ENCODE measurements at regions not wholly inside any gene's neighbourhood (a gene's known extent, or its start where the extent isn't known, plus 50 kb on each side); places are given as distances from the start of the nearest gene placed in this dataset.

GRCh38 chr10:108662975-108663374 is 1260.3 kb downstream of the XPNPEP1 start:
- H3K9me3 Mint-ChIP-seq = peaks cover 5% of the 10 kb centered on the region
- H3K36me3 Mint-ChIP-seq = no peaks in the 10 kb centered on the region
- H3K4me3 Mint-ChIP-seq = no peak overlapping the region

DNA sequence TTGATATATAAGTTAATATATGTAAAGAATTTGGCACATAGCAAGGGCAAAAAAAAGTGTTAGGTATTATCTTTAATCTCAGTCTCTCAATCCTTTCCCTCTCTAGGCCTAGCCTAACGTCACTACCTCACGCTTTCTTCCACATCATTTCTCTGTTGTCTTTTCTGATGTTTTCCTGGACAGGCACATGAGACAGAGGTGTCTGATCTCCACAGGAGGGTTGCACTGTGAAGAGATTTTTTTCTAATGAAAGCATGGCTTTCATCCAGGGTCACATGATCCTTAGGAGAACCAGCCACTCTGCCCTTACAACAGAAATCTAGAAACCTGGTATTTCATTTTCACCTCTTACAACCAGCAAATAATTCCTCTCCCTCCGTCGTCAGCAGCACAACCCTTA is 1268.3 kb downstream of the XPNPEP1 start:
- H3K4me3 Mint-ChIP-seq = no peak overlapping the region
- ATAC-seq (ENCODE audit: low read depth) = no peak
- H3K27me3 Mint-ChIP-seq = no peaks in the 10 kb centered on the region
- POLR2A ChIA-PET = no interaction called here
- H3K27ac Mint-ChIP-seq = no peak overlapping the region
- no peaks in the 10 kb centered on the region for H3K4me1 Mint-ChIP-seq
- no peaks in the 10 kb centered on the region for H3K36me3 Mint-ChIP-seq
- DNase-seq = no peak
- H3K9me3 Mint-ChIP-seq = peaks cover 4% of the 10 kb centered on the region

More at GRCh38 chr10:108662975-108663374, 1260.3 kb downstream of the XPNPEP1 start:
- no peak for ATAC-seq (ENCODE audit: low read depth)
- Mint-ChIP-seq H3K4me1 (no peaks in the 10 kb centered on the region), H3K27ac (no peak overlapping the region), H3K27me3 (no peaks in the 10 kb centered on the region)
- no peak for DNase-seq
- POLR2A ChIA-PET = no interaction called here

DNA sequence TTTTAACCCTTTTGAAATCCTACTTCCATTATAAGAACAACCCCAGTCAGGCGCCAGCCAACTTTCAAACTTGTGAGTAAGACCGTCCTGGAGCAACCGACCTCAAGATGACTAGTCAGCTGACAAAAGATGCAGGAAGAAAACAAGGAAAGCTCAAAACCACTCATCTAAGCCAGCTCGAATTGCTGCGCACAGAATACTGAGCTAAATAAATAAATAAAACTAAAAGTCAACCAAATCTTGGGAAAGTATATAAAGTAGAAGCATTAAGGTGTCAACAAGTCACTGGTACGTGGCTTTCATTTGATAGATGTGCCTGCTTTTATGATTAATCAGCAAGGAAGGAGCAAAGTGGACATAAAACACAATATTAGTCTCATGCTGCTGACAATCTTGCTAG is 1269.8 kb downstream of the XPNPEP1 start:
- Mint-ChIP-seq H3K9me3 (peaks cover 2% of the 10 kb centered on the region), H3K27ac (no peak overlapping the region), H3K27me3 (no peaks in the 10 kb centered on the region), H3K4me3 (no peak overlapping the region), H3K36me3 (no peaks in the 10 kb centered on the region), H3K4me1 (no peaks in the 10 kb centered on the region)
- no peak for DNase-seq
- POLR2A ChIA-PET = no interaction called here
- ATAC-seq (ENCODE audit: low read depth) = no peak

GRCh38 chr10:108639010-108639409 is 1284.3 kb downstream of the XPNPEP1 start:
- H3K4me1 Mint-ChIP-seq = no peaks in the 10 kb centered on the region
- POLR2A ChIA-PET = no interaction called here
- no peak for DNase-seq

GRCh38 chr10:108638225-108638624 is 1285.1 kb downstream of the XPNPEP1 start:
- Mint-ChIP-seq H3K4me3 (no peak overlapping the region), H3K36me3 (no peaks in the 10 kb centered on the region), H3K27me3 (no peaks in the 10 kb centered on the region), H3K9me3 (peaks cover 1% of the 10 kb centered on the region), H3K4me1 (no peaks in the 10 kb centered on the region), H3K27ac (no peak overlapping the region)
- POLR2A ChIA-PET = no interaction called here
- no peak for ATAC-seq (ENCODE audit: low read depth)
- no peak for DNase-seq

More at GRCh38 chr10:108639010-108639409, 1284.3 kb downstream of the XPNPEP1 start:
- no peak for ATAC-seq (ENCODE audit: low read depth)
- no peaks in the 10 kb centered on the region for H3K27me3 Mint-ChIP-seq
- H3K4me3 Mint-ChIP-seq = no peak overlapping the region
- peaks cover 3% of the 10 kb centered on the region for H3K9me3 Mint-ChIP-seq
- H3K36me3 Mint-ChIP-seq = no peaks in the 10 kb centered on the region
- H3K27ac Mint-ChIP-seq = no peak overlapping the region

DNA sequence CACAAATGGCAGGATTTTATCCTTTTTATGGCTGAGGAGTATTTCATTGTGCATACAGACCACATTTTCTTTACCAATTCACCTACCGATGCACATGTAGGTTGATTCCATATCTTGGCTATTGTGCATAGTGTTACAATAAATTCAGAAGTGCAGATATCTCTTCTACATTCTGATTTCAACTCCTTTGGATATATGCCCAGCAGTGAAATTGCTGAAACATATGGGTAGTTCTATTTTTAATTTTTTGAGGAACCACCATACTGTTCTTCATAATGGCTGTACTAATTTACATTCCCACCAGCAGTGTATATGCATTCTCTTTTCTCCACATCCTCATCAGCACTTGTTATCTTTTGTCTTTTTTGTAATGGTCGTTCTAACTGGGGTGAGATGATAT is 1290.3 kb downstream of the XPNPEP1 start:
- POLR2A ChIA-PET = no interaction called here
- DNase-seq = no peak
- no peak for ATAC-seq (ENCODE audit: low read depth)
- H3K27me3 Mint-ChIP-seq = no peaks in the 10 kb centered on the region
- no peak overlapping the region for H3K27ac Mint-ChIP-seq
- no peaks in the 10 kb centered on the region for H3K4me1 Mint-ChIP-seq
- no peak overlapping the region for H3K4me3 Mint-ChIP-seq
- no peaks in the 10 kb centered on the region for H3K9me3 Mint-ChIP-seq
- H3K36me3 Mint-ChIP-seq = no peaks in the 10 kb centered on the region

- no peaks in the 10 kb centered on the region for H3K9me3 Mint-ChIP-seq
- no peaks in the 10 kb centered on the region for H3K36me3 Mint-ChIP-seq
- no peak overlapping the region for H3K4me3 Mint-ChIP-seq
- no peak for ATAC-seq (ENCODE audit: low read depth)
- POLR2A ChIA-PET = no interaction called here
- DNase-seq = no peak
- H3K27me3 Mint-ChIP-seq = no peaks in the 10 kb centered on the region
- H3K4me1 Mint-ChIP-seq = no peaks in the 10 kb centered on the region
- H3K27ac Mint-ChIP-seq = no peak overlapping the region
Observed at GRCh38 chr10:108632144-108632543, 1291.2 kb downstream of the XPNPEP1 start.

- POLR2A ChIA-PET = no interaction called here
- Mint-ChIP-seq H3K27ac (no peak overlapping the region), H3K36me3 (no peaks in the 10 kb centered on the region), H3K4me3 (no peak overlapping the region), H3K9me3 (no peaks in the 10 kb centered on the region), H3K27me3 (no peaks in the 10 kb centered on the region), H3K4me1 (no peaks in the 10 kb centered on the region)
- no peak for ATAC-seq (ENCODE audit: low read depth)
- DNase-seq = no peak
Observed at GRCh38 chr10:108631332-108631731, 1292.0 kb downstream of the XPNPEP1 start.

DNA sequence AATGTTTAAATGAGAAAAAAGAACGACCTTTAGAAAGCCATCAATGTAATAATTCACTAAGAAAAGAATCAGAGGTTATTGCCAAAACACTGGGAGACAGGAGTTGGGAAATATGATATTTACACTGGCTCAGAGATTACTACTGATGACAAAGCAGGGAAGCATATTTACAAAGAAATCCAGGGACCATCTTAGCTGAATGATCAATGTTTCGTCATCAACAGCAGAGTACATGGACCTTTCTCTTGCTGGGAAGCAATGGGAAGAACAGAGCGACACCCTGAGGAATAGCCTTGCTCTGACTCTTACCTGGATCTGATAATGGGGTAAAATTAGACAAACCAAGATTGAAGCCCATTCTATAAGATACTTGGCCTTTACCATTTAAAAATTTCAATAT is 1293.5 kb downstream of the XPNPEP1 start:
- POLR2A ChIA-PET = no interaction called here
- Mint-ChIP-seq H3K27me3 (no peaks in the 10 kb centered on the region), H3K9me3 (no peaks in the 10 kb centered on the region), H3K36me3 (no peaks in the 10 kb centered on the region), H3K4me3 (no peak overlapping the region), H3K27ac (no peak overlapping the region), H3K4me1 (no peaks in the 10 kb centered on the region)
- DNase-seq (no peak), ATAC-seq (ENCODE audit: low read depth) (no peak)

DNA sequence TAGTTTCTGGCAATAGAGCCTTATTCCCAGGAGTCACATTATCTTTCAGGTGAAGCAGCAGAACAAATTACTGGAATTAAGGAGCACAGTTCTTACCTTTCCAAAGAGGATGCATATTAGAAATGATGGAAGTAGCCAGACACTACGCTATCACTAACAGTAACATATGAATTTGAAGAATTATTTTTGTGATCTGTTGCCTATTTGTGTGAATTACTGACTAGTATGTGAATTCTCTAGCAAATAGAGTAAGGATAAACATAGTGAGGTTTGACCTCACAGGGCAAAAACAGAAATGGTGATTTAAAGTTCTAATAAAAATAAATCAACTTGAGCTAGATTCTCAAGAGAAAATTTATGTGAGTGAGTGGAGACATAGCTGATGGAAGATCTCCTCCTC is 1299.3 kb downstream of the XPNPEP1 start:
- ATAC-seq (ENCODE audit: low read depth) (no peak), DNase-seq (no peak)
- POLR2A ChIA-PET = no interaction called here
- H3K36me3 Mint-ChIP-seq = no peaks in the 10 kb centered on the region
- H3K27ac Mint-ChIP-seq = no peak overlapping the region
- H3K9me3 Mint-ChIP-seq = no peaks in the 10 kb centered on the region
- no peaks in the 10 kb centered on the region for H3K4me1 Mint-ChIP-seq
- H3K27me3 Mint-ChIP-seq = peaks cover 2% of the 10 kb centered on the region
- H3K4me3 Mint-ChIP-seq = no peak overlapping the region

DNA sequence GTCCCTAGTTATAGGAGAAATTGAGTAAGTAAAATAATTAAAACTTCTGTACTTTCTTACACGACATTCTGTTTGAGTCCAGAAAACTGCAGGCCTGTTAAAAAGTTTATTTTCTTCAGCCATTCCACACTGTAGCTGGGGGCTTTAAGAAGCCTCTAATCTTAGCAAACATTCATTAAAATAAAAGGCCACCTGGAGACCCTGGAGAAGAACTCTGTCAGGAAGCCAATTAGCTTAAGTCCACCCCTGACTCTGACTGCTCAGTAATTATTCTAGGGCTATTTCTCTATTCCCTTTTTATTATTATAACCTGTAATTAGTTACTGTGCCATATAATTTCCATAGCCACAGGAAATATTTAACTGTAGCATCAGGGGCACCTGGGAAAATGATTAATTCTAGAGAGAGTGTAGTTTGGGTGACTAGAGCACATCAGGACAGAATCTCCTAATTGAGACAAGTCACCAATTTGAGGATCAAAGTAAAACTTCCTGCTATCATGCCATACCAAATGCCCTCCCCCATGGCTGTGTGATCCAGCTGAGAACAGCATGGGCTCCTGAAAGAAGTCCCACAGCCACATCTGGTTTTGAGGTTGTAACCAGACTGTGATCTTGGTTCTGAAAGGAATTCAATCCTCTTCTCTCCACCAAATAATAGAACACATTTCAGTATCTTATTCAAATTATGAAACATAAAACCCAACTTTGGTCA is 1302.3 kb downstream of the XPNPEP1 start:
- DNase-seq (no peak), ATAC-seq (ENCODE audit: low read depth) (no peak)
- no peak overlapping the region for H3K4me3 Mint-ChIP-seq
- no peaks in the 10 kb centered on the region for H3K9me3 Mint-ChIP-seq
- POLR2A ChIA-PET = no interaction called here
- peaks cover 2% of the 10 kb centered on the region for H3K27me3 Mint-ChIP-seq
- no peaks in the 10 kb centered on the region for H3K36me3 Mint-ChIP-seq
- H3K27ac Mint-ChIP-seq = no peak overlapping the region
- H3K4me1 Mint-ChIP-seq = no peaks in the 10 kb centered on the region

DNA sequence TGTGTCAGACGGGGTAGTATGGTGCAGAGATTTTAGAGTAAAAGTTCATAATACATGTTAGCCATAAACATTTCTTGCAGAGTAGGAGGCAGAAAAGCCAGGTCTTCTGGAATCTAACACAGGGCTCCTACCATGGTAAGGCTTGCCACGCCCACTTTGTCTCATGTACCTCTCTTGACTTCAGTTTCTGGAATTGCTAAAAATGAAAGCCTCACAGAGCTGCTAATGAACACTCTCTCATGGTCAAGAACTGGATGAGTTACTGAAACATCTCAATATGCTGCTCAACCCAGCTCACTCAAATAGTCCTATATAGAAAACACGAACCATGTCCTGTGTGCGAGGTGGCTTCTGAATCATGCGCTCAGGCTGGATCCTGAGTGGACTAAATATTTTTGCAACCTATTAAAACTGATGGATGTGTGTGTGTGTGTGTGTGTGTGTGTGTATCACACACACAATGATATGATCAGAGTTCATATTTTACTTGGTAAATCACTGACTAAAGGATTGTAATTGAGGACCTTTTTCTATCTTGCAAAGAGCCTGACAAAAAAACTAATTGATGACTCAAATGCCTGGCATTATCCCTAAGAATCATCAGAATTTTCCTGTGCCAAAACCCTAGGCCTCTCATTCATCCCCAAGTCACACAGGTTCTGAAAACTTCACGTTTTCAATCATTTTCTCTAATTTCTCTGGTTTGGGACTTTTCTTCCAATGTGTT is 1306.6 kb downstream of the XPNPEP1 start:
- no peak overlapping the region for H3K27ac Mint-ChIP-seq
- ATAC-seq (ENCODE audit: low read depth) = no peak
- POLR2A ChIA-PET = no interaction called here
- no peak overlapping the region for H3K4me3 Mint-ChIP-seq
- peaks cover 2% of the 10 kb centered on the region for H3K27me3 Mint-ChIP-seq
- DNase-seq = no peak
- H3K36me3 Mint-ChIP-seq = no peaks in the 10 kb centered on the region
- no peaks in the 10 kb centered on the region for H3K4me1 Mint-ChIP-seq
- no peaks in the 10 kb centered on the region for H3K9me3 Mint-ChIP-seq

DNA sequence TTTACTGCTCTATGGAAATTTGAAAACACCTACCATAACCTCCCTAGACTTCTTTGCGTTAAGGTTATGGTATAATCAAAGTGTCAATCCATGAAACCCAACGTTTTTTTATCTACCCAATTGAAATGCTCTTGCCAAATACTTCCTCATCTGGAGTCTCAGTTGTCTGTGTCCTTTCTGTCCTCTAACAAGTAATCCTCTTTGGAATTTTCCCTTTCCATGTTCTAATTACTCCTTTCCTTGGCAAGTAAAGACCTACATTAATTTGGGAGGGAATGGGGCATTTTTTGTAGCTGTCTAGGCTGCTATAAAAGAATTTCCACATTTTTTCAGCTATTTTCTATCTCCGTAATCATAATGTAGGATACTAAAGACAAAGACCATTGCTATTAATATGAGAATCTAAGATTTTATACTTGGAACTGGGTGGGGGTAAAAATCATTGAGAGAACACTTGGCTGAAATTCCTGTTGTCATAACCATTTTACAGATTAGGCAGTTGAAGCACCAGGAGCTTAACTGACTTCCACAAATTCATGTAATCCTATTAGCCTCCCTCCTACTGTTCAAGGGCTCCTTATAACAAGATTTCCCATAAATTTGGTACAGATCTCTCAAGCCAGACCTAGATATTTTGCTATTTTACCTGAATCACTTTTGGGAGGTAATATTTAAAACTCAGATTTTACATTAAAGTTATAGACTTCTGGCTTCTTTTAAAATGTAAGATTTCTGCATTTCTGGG is 1307.6 kb downstream of the XPNPEP1 start:
- DNase-seq (no peak), ATAC-seq (ENCODE audit: low read depth) (no peak)
- H3K27ac Mint-ChIP-seq = no peak overlapping the region
- POLR2A ChIA-PET = no interaction called here
- H3K27me3 Mint-ChIP-seq = peaks cover 2% of the 10 kb centered on the region
- no peaks in the 10 kb centered on the region for H3K36me3 Mint-ChIP-seq
- no peaks in the 10 kb centered on the region for H3K4me1 Mint-ChIP-seq
- no peaks in the 10 kb centered on the region for H3K9me3 Mint-ChIP-seq
- H3K4me3 Mint-ChIP-seq = no peak overlapping the region

GRCh38 chr10:108612485-108612884 is 1310.8 kb downstream of the XPNPEP1 start:
- no peaks in the 10 kb centered on the region for H3K9me3 Mint-ChIP-seq
- no peaks in the 10 kb centered on the region for H3K4me1 Mint-ChIP-seq
- no peaks in the 10 kb centered on the region for H3K36me3 Mint-ChIP-seq
- no peak for DNase-seq
- ATAC-seq (ENCODE audit: low read depth) = no peak
- no peak overlapping the region for H3K4me3 Mint-ChIP-seq
- no peak overlapping the region for H3K27ac Mint-ChIP-seq
- H3K27me3 Mint-ChIP-seq = no peaks in the 10 kb centered on the region
- POLR2A ChIA-PET = no interaction called here

Data from activated naive CD8-positive, alpha-beta T cell treated with anti-CD3 and anti-CD28 coated beads, Interleukin-2, amount 10 ng/mL, durations not matched to agents 7 days and 5 days (primary cell).